ENCODE measurements at regions not wholly inside any gene's neighbourhood (a gene's known extent, or its start where the extent isn't known, plus 50 kb on each side); places are given as distances from the start of the nearest gene placed in this dataset.
"Not testable (repeated sequence)": the region's sequence is repeated elsewhere in the genome, so short reads cannot be mapped to it uniquely, and the experiment has no call there.

- DNase-seq (ENCODE audit: low spot score): no peak
Observed at GRCh38 chr6:112874881-112875280, 527.8 kb downstream of the RFPL4B start.

- DNase-seq (ENCODE audit: low spot score): no peak
Observed at GRCh38 chr6:112877134-112878100, 530.3 kb downstream of the RFPL4B start.

GRCh38 chr6:112879920-112880413 lies 532.8 kb downstream of the RFPL4B start:
- DNase-seq (ENCODE audit: low spot score): no peak

- DNase-seq (ENCODE audit: low spot score): no peak
Observed at GRCh38 chr6:112881027-112881426, 533.9 kb downstream of the RFPL4B start.

- DNase-seq (ENCODE audit: low spot score): no peak
Observed at GRCh38 chr6:112881828-112882780, 535.0 kb downstream of the RFPL4B start.

GRCh38 chr6:112883095-112883494 lies 536.0 kb downstream of the RFPL4B start:
- DNase-seq (ENCODE audit: low spot score): no peak

GRCh38 chr6:112886415-112886814 lies 539.3 kb downstream of the RFPL4B start:
- no peak for DNase-seq (ENCODE audit: low spot score)

GRCh38 chr6:112887424-112887823 lies 540.3 kb downstream of the RFPL4B start:
- DNase-seq (ENCODE audit: low spot score): not testable (repeated sequence)

GRCh38 chr6:112899541-112899940 lies 552.4 kb downstream of the RFPL4B start:
- no peak for DNase-seq (ENCODE audit: low spot score)

GRCh38 chr6:112903361-112903760 lies 556.2 kb downstream of the RFPL4B start:
- no peak for DNase-seq (ENCODE audit: low spot score)

GRCh38 chr6:112906726-112907125 lies 559.6 kb downstream of the RFPL4B start:
- DNase-seq (ENCODE audit: low spot score): no peak

GRCh38 chr6:112909781-112910180 lies 562.7 kb downstream of the RFPL4B start:
- no peak for DNase-seq (ENCODE audit: low spot score)

- no peak for DNase-seq (ENCODE audit: low spot score)
Observed at GRCh38 chr6:112910256-112910655, 563.1 kb downstream of the RFPL4B start.

GRCh38 chr6:112911959-112912358 lies 564.8 kb downstream of the RFPL4B start:
- DNase-seq (ENCODE audit: low spot score): no peak

GRCh38 chr6:112912416-112913101 lies 565.4 kb downstream of the RFPL4B start:
- no peak for DNase-seq (ENCODE audit: low spot score)

GRCh38 chr6:112919744-112920143 lies 572.6 kb downstream of the RFPL4B start:
- DNase-seq (ENCODE audit: low spot score): not testable (repeated sequence)

GRCh38 chr6:112920994-112921393 lies 573.9 kb downstream of the RFPL4B start:
- no peak for DNase-seq (ENCODE audit: low spot score)

- DNase-seq (ENCODE audit: low spot score): no peak
Observed at GRCh38 chr6:112923940-112924587, 576.9 kb downstream of the RFPL4B start.

- DNase-seq (ENCODE audit: low spot score): no peak
Observed at GRCh38 chr6:112925702-112926101, 578.6 kb downstream of the RFPL4B start.

GRCh38 chr6:112927641-112928320 lies 580.7 kb downstream of the RFPL4B start:
- DNase-seq (ENCODE audit: low spot score): no peak
